ENCODE measurements at regions not wholly inside any gene's neighbourhood (a gene's known extent, or its start where the extent isn't known, plus 50 kb on each side); places are given as distances from the start of the nearest gene placed in this dataset.

DNA sequence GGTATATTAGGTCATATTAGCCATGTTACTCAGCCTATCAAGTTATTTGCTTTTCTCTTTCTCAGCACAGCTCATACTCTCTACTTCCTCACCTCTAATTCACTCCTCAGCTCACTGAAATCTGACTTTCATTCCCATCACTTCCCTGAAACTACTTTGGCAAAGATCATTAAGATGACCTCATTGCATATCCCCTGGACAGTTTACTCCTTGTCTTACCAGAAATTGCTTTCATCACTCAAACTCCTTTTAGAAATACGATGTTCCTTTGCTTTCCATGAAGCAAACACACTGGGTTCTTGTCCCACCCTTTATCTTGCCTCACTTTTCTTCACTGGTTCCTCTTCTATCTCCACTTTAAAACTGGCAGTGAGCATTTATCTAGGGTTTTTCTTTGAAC is 354.4 kb downstream of the TUSC7 start:
- DNase-seq, result no peak
- no peaks in the 10 kb centered on the region for H3K36me3 ChIP-seq
- no peaks in the 10 kb centered on the region for H3K27me3 ChIP-seq
- H3K9me3 ChIP-seq, result no peaks in the 10 kb centered on the region
- intact Hi-C loops (cut with DNase I), result no loop called here
- TF ChIP-seq, protein P1, sequence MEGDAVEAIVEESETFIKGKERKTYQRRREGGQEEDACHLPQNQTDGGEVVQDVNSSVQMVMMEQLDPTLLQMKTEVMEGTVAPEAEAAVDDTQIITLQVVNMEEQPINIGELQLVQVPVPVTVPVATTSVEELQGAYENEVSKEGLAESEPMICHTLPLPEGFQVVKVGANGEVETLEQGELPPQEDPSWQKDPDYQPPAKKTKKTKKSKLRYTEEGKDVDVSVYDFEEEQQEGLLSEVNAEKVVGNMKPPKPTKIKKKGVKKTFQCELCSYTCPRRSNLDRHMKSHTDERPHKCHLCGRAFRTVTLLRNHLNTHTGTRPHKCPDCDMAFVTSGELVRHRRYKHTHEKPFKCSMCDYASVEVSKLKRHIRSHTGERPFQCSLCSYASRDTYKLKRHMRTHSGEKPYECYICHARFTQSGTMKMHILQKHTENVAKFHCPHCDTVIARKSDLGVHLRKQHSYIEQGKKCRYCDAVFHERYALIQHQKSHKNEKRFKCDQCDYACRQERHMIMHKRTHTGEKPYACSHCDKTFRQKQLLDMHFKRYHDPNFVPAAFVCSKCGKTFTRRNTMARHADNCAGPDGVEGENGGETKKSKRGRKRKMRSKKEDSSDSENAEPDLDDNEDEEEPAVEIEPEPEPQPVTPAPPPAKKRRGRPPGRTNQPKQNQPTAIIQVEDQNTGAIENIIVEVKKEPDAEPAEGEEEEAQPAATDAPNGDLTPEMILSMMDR (IDR thresholded peaks at IDR 0.05), result no peak
- no peak overlapping the region for H3K27ac ChIP-seq
- peaks cover 0 to 11% of the 10 kb centered on the region in 2 donors for H3K4me1 ChIP-seq
- ATAC-seq, result peak; percentile 41
- H3K4me3 ChIP-seq, result no peak overlapping the region

DNA sequence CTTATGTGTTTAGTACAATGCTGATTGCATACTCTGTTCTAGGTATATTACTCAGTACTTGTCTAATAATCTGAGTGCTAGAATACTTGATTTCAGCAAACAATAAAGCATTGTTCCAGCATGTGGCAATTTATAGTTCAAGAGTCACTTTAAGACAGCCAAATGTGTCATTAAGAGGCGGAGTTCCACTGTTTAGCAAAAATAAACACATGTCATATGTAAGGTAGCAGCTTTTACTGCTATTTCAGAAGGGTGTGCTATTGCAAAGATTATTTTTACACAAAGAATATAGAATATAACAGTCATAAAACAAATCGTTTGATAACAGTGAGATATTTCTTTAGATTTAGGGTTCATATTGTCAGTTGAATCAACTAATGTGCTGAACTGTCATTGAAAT is 358.7 kb downstream of the TUSC7 start:
- DNase-seq, result no peak
- no peaks in the 10 kb centered on the region for H3K27me3 ChIP-seq
- H3K36me3 ChIP-seq, result no peaks in the 10 kb centered on the region
- TF ChIP-seq, protein P1 (IDR thresholded peaks at IDR 0.05), result no peak
- no peak overlapping the region for H3K4me3 ChIP-seq
- intact Hi-C loops (cut with DNase I), result no loop called here
- ATAC-seq, result no peak
- H3K4me1 ChIP-seq, result peaks cover 0 to 6% of the 10 kb centered on the region in 2 donors
- no peak overlapping the region for H3K27ac ChIP-seq
- H3K9me3 ChIP-seq, result no peaks in the 10 kb centered on the region

DNA sequence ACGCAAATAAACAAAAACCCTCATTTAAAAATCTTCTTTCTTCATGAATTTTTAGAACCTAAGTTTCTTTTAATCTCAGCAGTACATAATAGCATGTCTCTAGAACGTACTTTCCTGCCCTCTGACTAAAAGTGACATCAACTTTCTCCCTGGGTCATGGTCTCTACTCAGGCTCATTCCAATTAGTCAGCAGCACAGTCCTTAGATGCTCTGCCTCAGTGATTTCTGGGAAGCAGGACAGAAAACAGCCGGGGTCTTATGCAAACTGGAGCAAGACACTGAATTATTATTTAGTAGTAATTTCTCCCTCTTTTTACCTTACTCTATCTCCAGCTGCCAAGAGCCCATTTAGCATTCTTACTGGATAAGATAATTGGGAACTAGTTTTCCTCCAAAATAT is 365.2 kb downstream of the TUSC7 start:
- Histone ChIP-seq H3K9me3 (no peaks in the 10 kb centered on the region), H3K27ac (no peak overlapping the region), H3K36me3 (no peaks in the 10 kb centered on the region), H3K27me3 (no peaks in the 10 kb centered on the region), H3K4me3 (no peak overlapping the region), H3K4me1 (no peaks in the 10 kb centered on the region)
- intact Hi-C loops (cut with DNase I), result no loop called here
- ATAC-seq (no peak), DNase-seq (no peak)
- TF ChIP-seq, protein P1 (IDR thresholded peaks at IDR 0.05), result no peak

DNA sequence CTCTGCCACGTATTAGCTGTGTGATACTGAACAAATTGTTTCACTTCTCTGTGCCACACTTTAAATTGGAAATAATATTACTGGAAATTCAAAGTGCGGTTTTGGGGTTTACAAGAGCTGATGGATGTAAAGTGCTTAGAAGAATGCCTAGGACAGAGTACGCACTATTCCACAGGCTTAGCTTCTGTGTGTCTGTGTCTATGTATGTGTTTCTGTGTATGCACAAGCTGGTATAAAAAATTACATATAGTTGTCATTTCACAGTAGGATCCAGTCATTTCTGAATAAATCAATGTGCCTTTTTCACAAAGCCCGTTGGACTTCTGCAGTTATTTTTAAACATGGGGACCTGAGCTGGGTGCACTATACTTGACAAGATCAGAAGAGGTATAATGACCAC is 370.4 kb downstream of the TUSC7 start:
- H3K4me3 ChIP-seq, result no peak overlapping the region
- H3K27ac ChIP-seq, result no peak overlapping the region
- H3K4me1 ChIP-seq, result no peaks in the 10 kb centered on the region
- H3K27me3 ChIP-seq, result no peaks in the 10 kb centered on the region
- H3K36me3 ChIP-seq, result no peaks in the 10 kb centered on the region
- intact Hi-C loops (cut with DNase I), result no loop called here
- ATAC-seq (no peak), DNase-seq (no peak)
- TF ChIP-seq, protein P1 (IDR thresholded peaks at IDR 0.05), result no peak
- no peaks in the 10 kb centered on the region for H3K9me3 ChIP-seq

DNA sequence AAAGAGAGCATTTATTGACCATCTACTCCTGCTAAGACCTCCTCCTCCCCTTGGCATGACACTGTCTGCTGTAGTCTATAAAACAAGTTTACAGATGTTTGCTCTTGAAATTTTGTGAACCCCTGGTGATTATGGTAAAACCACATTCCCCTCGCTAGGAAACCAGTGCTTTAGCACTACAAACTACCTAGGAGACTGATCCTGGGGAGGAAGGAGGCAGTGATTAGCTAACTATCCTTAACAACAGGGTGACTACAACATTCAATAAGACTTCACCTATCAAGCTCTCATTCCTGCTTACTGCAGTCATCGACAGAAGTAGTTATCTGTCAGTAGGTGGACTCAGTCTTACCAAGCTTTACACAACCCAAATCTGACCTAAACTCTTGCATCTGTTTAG is 371.3 kb downstream of the TUSC7 start:
- intact Hi-C loops (cut with DNase I), result no loop called here
- ATAC-seq, result no peak
- Histone ChIP-seq H3K4me1 (no peaks in the 10 kb centered on the region), H3K27ac (no peak overlapping the region), H3K9me3 (no peaks in the 10 kb centered on the region), H3K4me3 (no peak overlapping the region), H3K27me3 (no peaks in the 10 kb centered on the region), H3K36me3 (no peaks in the 10 kb centered on the region)
- TF ChIP-seq, protein P1 (IDR thresholded peaks at IDR 0.05), result no peak
- no peak for DNase-seq
